Activated CD8-positive, alpha-beta memory T cell treated with anti-CD3 and anti-CD28 coated beads, Interleukin-2, amount 50 U/mL, for 1 hour (primary cell): ENCODE measurements at regions not wholly inside any gene's neighbourhood (a gene's known extent, or its start where the extent isn't known, plus 50 kb on each side); places are given as distances from the start of the nearest gene placed in this dataset.
A peak's percentile ranks its signal among the peaks of the same experiment; 100 is the strongest.
"Not testable (repeated sequence)": the region's sequence is repeated elsewhere in the genome, so short reads cannot be mapped to it uniquely, and the experiment has no call there.

Experiments used
- DNase-seq: peaks from one replicate; pipeline ENCODE4 v3.0.0-alpha.2; 2020; ENCODE audit errors: extremely low read depth

GRCh38 chr7:131683536-131684125 is 127.2 kb upstream of the PODXL start:
- DNase-seq, result no peak

DNA sequence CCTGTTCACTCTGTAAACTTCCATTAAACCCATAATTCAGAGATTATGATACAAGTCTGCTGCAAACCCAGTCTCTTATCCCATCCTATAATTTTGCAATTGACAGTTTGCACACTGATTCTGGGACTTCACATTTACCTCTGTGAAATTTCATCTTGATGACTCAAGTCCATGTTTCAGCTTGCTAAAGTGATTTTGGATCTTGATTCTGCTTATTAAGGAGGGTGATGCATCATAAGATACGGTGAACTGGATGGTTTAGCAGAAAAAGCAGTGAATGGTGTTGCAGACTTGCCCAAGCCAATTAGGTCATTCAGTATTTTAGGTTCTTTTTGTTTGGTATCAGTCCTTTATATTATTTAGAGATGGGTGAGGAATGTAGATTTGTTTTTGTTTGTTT is 125.5 kb upstream of the PODXL start:
- DNase-seq, result no peak

DNA sequence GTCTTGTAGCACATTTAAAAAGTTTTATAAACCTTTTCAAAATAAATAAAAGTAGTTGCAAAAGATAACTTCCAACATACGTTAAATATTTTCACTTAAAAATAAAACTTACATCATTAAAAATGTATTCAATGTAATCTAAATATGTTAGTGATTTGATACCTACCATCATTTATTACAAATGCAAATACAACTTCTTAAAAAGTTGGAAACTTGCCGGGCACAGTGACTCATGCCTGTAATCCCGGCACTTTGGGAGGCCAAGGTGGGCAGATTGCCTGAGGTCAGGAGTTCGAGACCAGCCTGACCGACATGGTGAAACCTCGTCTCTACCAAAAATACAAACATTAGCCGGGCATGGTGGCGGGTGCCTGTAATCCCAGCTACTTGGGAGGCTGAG is 122.6 kb upstream of the PODXL start:
- not testable (repeated sequence) for DNase-seq

DNA sequence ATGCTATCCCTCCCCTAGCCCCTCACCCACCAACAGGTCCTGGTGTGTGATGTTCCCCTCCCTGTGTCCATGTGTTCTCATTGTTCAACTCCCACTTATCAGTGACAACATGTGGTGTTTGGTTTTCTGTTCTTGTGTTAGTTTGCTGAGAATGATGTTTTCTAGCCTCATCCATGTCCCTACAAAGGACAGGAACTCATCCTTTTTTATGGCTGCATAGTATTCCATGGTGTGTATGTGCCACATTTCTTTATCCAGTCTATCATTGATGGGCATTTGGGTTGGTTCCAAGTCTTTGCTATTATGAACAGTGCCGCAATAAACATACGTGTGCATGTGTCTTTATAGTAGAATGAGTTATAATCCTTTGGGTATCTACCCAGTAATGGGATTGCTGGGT is 120.4 kb upstream of the PODXL start:
- not testable (repeated sequence) for DNase-seq

DNA sequence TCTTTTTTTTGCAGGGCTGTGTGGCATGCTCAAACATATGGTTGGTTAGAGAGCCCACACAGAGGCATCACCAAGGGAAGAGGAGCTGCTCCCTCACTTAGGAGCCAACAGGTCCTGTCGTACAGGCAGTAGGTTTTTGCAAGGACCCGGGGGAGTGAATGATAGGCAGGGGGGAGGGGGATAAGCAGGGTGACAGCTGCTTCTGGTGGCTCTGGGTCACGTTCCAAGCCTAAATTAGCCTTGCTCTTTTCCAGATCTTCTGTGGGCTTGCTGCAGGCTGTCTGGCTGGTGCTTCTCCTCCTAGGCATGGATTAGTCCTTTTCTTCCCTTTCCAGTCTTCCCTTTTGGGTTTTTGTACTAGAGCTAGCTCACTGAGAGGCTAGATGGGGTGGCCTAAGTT is 117.7 kb upstream of the PODXL start:
- DNase-seq, result no peak

- DNase-seq, result no peak
These were observed 117.1 kb upstream of the PODXL start for GRCh38 chr7:131673576-131673975.

- no peak for DNase-seq
These were observed 114.0 kb upstream of the PODXL start for GRCh38 chr7:131670406-131670805.

GRCh38 chr7:131667699-131668098 is 111.3 kb upstream of the PODXL start:
- no peak for DNase-seq

GRCh38 chr7:131665021-131665420 is 108.6 kb upstream of the PODXL start:
- no peak for DNase-seq

- DNase-seq, result no peak
These were observed 108.1 kb upstream of the PODXL start for GRCh38 chr7:131664570-131664969.

GRCh38 chr7:131662301-131662873 is 106.0 kb upstream of the PODXL start:
- DNase-seq, result not testable (repeated sequence)

GRCh38 chr7:131657881-131658280 is 101.5 kb upstream of the PODXL start:
- DNase-seq, result no peak

DNA sequence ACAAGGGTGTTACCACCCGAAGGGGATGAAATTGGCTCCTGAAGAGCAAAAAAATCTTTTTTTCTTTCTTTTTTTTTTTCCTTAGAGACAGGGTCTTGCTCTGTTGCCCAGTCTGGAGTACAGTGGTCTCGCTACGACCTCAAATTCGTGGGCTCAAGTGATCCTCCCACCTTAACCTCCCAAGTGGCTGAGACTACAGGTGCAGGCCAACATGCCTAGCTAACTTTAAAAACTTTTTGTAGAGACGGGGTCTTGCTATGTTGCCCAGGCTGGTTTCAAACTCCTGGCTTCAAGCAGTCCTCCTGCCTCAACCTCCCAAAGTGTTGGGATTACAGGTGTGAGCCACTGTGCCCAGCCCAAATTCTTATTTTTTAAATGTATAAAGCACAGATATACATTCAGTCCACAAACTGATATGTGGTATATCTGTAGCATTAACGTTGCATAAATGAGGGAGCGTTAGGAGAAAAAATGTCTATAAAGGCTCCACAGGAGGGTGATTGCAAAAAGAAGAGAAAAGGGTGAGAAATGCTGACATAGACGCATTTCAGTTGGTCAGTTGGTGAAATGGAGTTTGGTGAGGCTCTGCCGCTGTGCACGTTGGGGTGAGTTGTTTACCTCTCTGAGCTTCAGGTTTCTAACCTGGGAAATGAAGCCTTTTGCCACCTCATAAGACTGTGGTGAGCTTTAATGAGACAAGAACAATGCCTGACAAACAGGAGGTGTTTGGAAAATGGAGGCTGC is 100.7 kb upstream of the PODXL start:
- DNase-seq, result no peak

- no peak for DNase-seq
These were observed 99.4 kb upstream of the PODXL start for GRCh38 chr7:131655866-131656265.

DNA sequence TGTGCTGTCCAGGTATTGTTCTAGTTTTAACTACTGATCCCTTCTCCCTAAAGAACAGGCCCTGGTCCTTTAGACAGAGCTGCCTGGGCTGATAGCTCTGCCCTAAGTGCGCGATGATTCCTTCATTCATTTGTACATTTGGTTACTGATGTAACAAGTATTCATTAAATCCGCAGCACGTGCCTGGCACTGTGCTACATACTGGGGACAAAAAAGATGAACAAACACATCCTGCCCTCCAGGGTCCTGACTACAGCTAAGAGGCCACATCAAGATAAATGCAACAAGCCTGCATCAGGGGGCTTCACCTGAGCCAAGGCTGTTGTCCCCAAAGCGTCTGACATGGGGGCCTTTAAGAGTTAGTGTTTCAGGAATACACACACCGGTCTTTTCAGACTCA is 99.0 kb upstream of the PODXL start:
- DNase-seq, result no peak

DNA sequence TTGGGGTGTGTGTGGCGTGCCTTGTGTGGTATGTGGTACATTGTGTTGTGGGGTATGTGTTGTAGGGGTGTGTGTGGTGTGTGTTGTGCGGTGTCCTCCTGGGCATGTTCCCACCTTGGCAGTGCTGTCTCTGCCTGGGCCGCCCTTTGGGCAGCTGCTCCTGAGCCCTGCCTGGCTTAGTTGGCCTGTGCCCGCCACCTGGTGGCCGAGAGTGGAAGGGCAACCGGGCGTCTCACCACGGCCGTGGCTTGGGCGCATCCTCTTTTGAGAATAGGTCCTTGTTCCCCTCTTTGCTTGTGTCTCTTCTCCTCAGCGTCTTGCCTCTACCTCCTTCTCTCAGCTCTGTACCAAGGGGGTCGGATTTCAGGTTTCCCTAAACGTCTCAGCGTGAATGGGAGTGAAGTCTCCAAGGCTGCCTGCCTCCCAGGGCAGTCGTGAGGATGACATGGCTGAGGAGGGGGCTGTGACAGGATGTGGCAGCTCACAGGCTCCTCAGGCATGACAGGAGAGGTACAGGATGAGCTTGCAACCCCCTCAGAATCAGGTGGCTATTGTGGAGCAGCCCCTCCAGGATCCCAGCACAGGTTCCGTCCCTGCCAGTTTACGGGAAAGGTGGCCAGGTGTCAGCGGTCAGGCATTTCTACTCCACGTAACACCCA is 98.4 kb upstream of the PODXL start:
- peak; percentile 21 for DNase-seq

DNA sequence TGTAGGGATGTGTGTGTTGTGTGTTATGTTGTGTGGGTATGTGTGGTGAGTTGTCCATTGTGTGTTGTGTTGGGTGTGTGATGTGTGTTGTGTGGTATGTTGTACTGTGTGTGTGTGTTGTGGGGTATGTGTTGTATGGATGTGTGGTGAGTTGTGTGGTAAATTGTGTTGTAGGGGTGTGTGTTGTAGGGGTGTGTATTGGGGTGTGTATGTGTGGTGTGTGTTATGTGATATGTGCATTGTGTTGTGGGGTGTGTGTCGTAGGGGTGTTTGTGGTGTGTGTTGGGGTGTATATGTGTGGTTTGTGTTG is 97.8 kb upstream of the PODXL start:
- no peak for DNase-seq

GRCh38 chr7:131653418-131654248 is 97.2 kb upstream of the PODXL start:
- DNase-seq, result no peak

DNA sequence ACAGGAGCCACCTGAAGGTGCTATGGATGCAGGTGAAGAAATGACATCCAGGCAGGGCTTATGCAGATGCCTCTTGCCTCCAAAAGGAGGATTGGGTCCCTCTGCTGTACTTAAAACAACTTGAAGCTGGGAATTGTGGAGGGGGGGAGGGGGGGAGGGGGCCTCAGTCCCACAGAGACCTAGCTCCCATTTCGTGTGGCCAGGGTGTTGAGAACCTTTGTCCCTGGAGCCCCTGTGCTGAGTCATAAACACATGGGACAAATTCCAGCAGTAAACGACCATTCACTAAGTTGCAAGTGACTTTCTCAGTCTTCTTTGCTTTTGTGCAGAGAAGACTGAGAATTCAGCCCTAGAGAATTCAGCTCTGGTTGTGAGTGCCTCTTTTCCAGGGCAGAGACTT is 96.5 kb upstream of the PODXL start:
- DNase-seq, result no peak

- no peak for DNase-seq
These were observed 95.8 kb upstream of the PODXL start for GRCh38 chr7:131652194-131652593.

- no peak for DNase-seq
These were observed 93.5 kb upstream of the PODXL start for GRCh38 chr7:131649879-131650278.

- no peak for DNase-seq
These were observed 92.6 kb upstream of the PODXL start for GRCh38 chr7:131649003-131649541.
